Natural killer cell (primary cell): ENCODE measurements at regions not wholly inside any gene's neighbourhood (a gene's known extent, or its start where the extent isn't known, plus 50 kb on each side); places are given as distances from the start of the nearest gene placed in this dataset.

Experiments used
- ATAC-seq, 3 donors: fragments of 150-1000 bp in 2 of 3; fragments of 200-7000 bp in 1 of 3; cut with Tn5 transposase; 1 replicate in 1 of 3; 2 replicates in 2 of 3; pipeline ENCODE4 v1.10.0; 2021; ENCODE audit warnings: mild to moderate bottlenecking in 2 of 3, moderate library complexity in 2 of 3
- DNase-seq, 2 donors: peaks; one replicate each; pipeline versions ENCODE4 v3.0.0 to v3.0.0-alpha.2; 2013 to 2021; ENCODE audit warnings: mixed read lengths in 1 of 2
- H3K27ac ChIP-seq: one replicate; pipeline ENCODE4 v1.5.1; 2013; ENCODE audit warnings: mild to moderate bottlenecking, low read length
- H3K27me3 ChIP-seq: one replicate; pipeline ENCODE4 v1.6.1; 2013; ENCODE audit warnings: low read length; ENCODE audit not compliant: control insufficient read depth, insufficient read depth
- H3K36me3 ChIP-seq: one replicate; pipeline ENCODE4 v1.6.1; 2013; ENCODE audit warnings: low read length; ENCODE audit not compliant: control insufficient read depth, insufficient read depth
- H3K4me1 ChIP-seq: one replicate; pipeline ENCODE4 v1.6.1; 2013; ENCODE audit warnings: low read length; ENCODE audit not compliant: control insufficient read depth, insufficient read depth
- H3K4me3 ChIP-seq: one replicate; pipeline ENCODE4 v1.5.1; 2013; ENCODE audit warnings: low read length
- H3K9me3 ChIP-seq: one replicate; pipeline ENCODE4 v1.6.1; 2013; ENCODE audit warnings: low read length; ENCODE audit not compliant: control insufficient read depth, insufficient read depth
- H3K27ac Mint-ChIP-seq, 2 donors: one replicate each; pipeline ENCODE4 v1.8.0; 2022; ENCODE audit warnings: mild to moderate bottlenecking in 2 of 2, mixed read lengths in 2 of 2, moderate library complexity in 1 of 2
- H3K27me3 Mint-ChIP-seq, 2 donors: one replicate each; pipeline ENCODE4 v1.8.0; 2022; ENCODE audit warnings: low read depth in 2 of 2, mixed read lengths in 2 of 2
- H3K36me3 Mint-ChIP-seq: one replicate; pipeline ENCODE4 v1.8.0; 2022; ENCODE audit warnings: mixed read lengths
- H3K4me1 Mint-ChIP-seq, 2 donors: one replicate each; pipeline ENCODE4 v1.8.0; 2022; ENCODE audit warnings: mixed read lengths in 2 of 2
- H3K4me3 Mint-ChIP-seq: one replicate; pipeline ENCODE4 v1.8.0; 2022; ENCODE audit warnings: mild to moderate bottlenecking, moderate library complexity, mixed read lengths
- H3K9me3 Mint-ChIP-seq, 2 donors: one replicate each; pipeline ENCODE4 v1.8.0; 2022; ENCODE audit warnings: mixed read lengths in 2 of 2
- WGBS: methylation state at CpG from one replicate; pipeline ENCODE4 v1.1.7; 2013; ENCODE audit warnings: missing lambda C conversion rate; ENCODE audit not compliant: insufficient coverage; 5-methylcytosine and 5-hydroxymethylcytosine counted together
- intact Hi-C: fragments of 100-400 bp; cut with micrococcal nuclease; formaldehyde crosslinking; loops from one replicate; pipeline ENCODE4 v1.14.2; 2022
- TF ChIP-seq, protein P1 (sequence below): fragments of 200-600 bp; IDR thresholded peaks from one replicate; pipeline ENCODE4 v1.8.0; 2022; ENCODE audit warnings: antibody characterized with exemption

DNA sequence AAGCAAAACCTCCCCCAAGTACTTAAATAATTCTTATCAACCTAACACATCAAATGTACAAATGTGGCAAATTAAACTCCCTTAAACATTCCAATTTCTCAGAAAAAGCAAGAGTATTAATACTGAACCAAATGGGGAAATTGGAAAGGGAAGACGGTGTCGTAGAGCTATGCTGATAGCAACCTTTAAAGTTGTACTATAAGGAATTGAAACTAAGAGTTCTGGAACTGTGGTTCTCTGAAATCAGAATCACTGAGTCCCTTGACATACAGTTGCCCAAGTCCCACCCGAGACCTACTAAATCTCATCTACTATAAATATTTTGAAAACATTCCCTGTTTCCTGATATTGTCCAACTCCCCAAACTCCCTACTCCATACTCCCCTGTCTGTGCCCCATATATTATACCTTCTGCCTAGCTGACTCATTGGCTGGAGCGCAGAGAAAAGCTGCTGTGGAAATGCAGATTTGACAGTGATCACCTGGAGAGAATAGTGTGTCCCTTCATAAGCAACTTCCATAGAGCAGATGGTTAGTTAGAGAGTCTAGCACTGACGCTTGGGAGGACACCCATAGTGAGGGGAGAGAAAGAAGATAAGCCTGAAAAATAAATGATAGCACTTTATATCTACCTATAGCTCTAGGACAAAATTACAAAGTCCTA, 51.4 kb upstream of the ITM2B start:
- WGBS = 75% methylated on average over 4 of the region's 5 CpGs
- TF ChIP-seq, protein P1, sequence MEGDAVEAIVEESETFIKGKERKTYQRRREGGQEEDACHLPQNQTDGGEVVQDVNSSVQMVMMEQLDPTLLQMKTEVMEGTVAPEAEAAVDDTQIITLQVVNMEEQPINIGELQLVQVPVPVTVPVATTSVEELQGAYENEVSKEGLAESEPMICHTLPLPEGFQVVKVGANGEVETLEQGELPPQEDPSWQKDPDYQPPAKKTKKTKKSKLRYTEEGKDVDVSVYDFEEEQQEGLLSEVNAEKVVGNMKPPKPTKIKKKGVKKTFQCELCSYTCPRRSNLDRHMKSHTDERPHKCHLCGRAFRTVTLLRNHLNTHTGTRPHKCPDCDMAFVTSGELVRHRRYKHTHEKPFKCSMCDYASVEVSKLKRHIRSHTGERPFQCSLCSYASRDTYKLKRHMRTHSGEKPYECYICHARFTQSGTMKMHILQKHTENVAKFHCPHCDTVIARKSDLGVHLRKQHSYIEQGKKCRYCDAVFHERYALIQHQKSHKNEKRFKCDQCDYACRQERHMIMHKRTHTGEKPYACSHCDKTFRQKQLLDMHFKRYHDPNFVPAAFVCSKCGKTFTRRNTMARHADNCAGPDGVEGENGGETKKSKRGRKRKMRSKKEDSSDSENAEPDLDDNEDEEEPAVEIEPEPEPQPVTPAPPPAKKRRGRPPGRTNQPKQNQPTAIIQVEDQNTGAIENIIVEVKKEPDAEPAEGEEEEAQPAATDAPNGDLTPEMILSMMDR = no peak
- Mint-ChIP-seq H3K27me3 (no peaks in the 10 kb centered on the region), H3K9me3 (no peaks in the 10 kb centered on the region), H3K27ac (no peak overlapping the region), H3K4me1 (peaks cover 15 to 25% of the 10 kb centered on the region in 2 donors), H3K36me3 (no peaks in the 10 kb centered on the region), H3K4me3 (no peak overlapping the region)
- Histone ChIP-seq H3K27ac (no peak overlapping the region), H3K27me3 (no peaks in the 10 kb centered on the region), H3K4me3 (no peak overlapping the region), H3K4me1 (peaks cover 18% of the 10 kb centered on the region), H3K9me3 (no peaks in the 10 kb centered on the region), H3K36me3 (no peaks in the 10 kb centered on the region)
- intact Hi-C loops = no loop called here
- no peak for ATAC-seq
- DNase-seq = no peak

GRCh38 chr13:48178126-48178525, 54.9 kb upstream of the ITM2B start:
- ATAC-seq (no peak), DNase-seq (no peak)
- no peaks in the 10 kb centered on the region for H3K27me3 Mint-ChIP-seq
- no peaks in the 10 kb centered on the region for H3K9me3 ChIP-seq
- no peak overlapping the region for H3K4me3 ChIP-seq
- TF ChIP-seq, protein P1 = no peak
- no peaks in the 10 kb centered on the region for H3K27me3 ChIP-seq
- H3K4me1 ChIP-seq = no peaks in the 10 kb centered on the region
- H3K36me3 Mint-ChIP-seq = no peaks in the 10 kb centered on the region
- no peaks in the 10 kb centered on the region for H3K36me3 ChIP-seq
- no peak overlapping the region for H3K27ac Mint-ChIP-seq
- WGBS = 93% methylated on average over 2 of the region's 2 CpGs
- no peaks in the 10 kb centered on the region for H3K4me1 Mint-ChIP-seq
- H3K4me3 Mint-ChIP-seq = no peak overlapping the region
- no peaks in the 10 kb centered on the region for H3K9me3 Mint-ChIP-seq
- H3K27ac ChIP-seq = no peak overlapping the region
- intact Hi-C loops = no loop called here

GRCh38 chr13:48176781-48177180, 56.2 kb upstream of the ITM2B start:
- Mint-ChIP-seq H3K27ac (no peak overlapping the region), H3K4me3 (no peak overlapping the region), H3K36me3 (no peaks in the 10 kb centered on the region), H3K9me3 (no peaks in the 10 kb centered on the region), H3K4me1 (no peaks in the 10 kb centered on the region), H3K27me3 (no peaks in the 10 kb centered on the region)
- WGBS = 96% methylated on average over 2 of the region's 6 CpGs
- Histone ChIP-seq H3K27ac (no peak overlapping the region), H3K9me3 (no peaks in the 10 kb centered on the region), H3K27me3 (no peaks in the 10 kb centered on the region), H3K4me3 (no peak overlapping the region), H3K36me3 (no peaks in the 10 kb centered on the region), H3K4me1 (no peaks in the 10 kb centered on the region)
- intact Hi-C loops = no loop called here
- TF ChIP-seq, protein P1 = no peak
- DNase-seq (no peak), ATAC-seq (no peak)

DNA sequence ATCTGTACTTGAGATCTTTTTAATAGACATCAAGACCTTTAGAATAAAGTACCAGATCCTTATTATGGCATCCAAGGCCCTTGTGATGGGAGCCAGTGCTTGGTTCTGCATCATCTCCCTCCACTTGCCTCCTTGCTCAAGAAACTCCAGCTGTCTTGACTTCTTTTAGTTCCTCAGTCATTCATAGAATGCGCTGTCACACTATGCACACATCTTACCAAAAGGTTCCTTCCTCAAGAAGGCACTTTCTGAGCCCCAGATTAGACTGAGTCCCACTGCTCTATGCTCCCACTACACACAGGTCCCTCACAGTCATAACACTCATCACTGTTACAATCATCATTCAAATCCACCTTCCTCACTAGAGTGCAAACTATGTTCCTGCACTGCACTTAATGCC, 57.8 kb upstream of the ITM2B start:
- Histone ChIP-seq H3K36me3 (no peaks in the 10 kb centered on the region), H3K9me3 (no peaks in the 10 kb centered on the region), H3K4me1 (no peaks in the 10 kb centered on the region), H3K27me3 (no peaks in the 10 kb centered on the region), H3K4me3 (no peak overlapping the region), H3K27ac (no peak overlapping the region)
- Mint-ChIP-seq H3K4me3 (no peak overlapping the region), H3K36me3 (no peaks in the 10 kb centered on the region), H3K27me3 (no peaks in the 10 kb centered on the region), H3K4me1 (no peaks in the 10 kb centered on the region), H3K27ac (no peak overlapping the region), H3K9me3 (no peaks in the 10 kb centered on the region)
- TF ChIP-seq, protein P1 = no peak
- no peak for ATAC-seq
- DNase-seq = no peak
- WGBS = 96% methylated on average over 1 of the region's 1 CpG
- intact Hi-C loops = no loop called here
